Activated CD8-positive, alpha-beta memory T cell treated with anti-CD3 and anti-CD28 coated beads for 4 hours (primary cell): ENCODE measurements at regions not wholly inside any gene's neighbourhood (a gene's known extent, or its start where the extent isn't known, plus 50 kb on each side); places are given as distances from the start of the nearest gene placed in this dataset.

Source experiments
- DNase-seq, 2 donors: peaks; one replicate each; pipeline ENCODE4 v3.0.0-alpha.2; 2020; ENCODE audit warnings: low read depth in 2 of 2

- DNase-seq, result no peak
Measured at GRCh38 chr5:173741729-173742431, 125.4 kb upstream of the BOD1 start.

- no peak for DNase-seq
Measured at GRCh38 chr5:173742432-173742816, 126.0 kb upstream of the BOD1 start.

GRCh38 chr5:173743641-173744343 lies 127.3 kb upstream of the BOD1 start:
- no peak for DNase-seq

GRCh38 chr5:173744551-173744950 lies 128.1 kb upstream of the BOD1 start:
- DNase-seq, result no peak

- DNase-seq, result no peak
Measured at GRCh38 chr5:173745123-173745522, 128.7 kb upstream of the BOD1 start.

- DNase-seq, result no peak
Measured at GRCh38 chr5:173745557-173745956, 129.1 kb upstream of the BOD1 start.

GRCh38 chr5:173746047-173746646 lies 129.7 kb upstream of the BOD1 start:
- no peak for DNase-seq

- DNase-seq, result no peak
Measured at GRCh38 chr5:173747876-173748275, 131.4 kb upstream of the BOD1 start.

GRCh38 chr5:173750538-173751265 lies 134.3 kb upstream of the BOD1 start:
- no peak for DNase-seq

GRCh38 chr5:173751266-173751600 lies 134.8 kb upstream of the BOD1 start:
- no peak for DNase-seq

- DNase-seq, result no peak
Measured at GRCh38 chr5:173752653-173753052, 135.5 kb upstream of the CPEB4 start.

- no peak for DNase-seq
Measured at GRCh38 chr5:173753307-173754168, 134.6 kb upstream of the CPEB4 start.

- no peak for DNase-seq
Measured at GRCh38 chr5:173755319-173755718, 132.8 kb upstream of the CPEB4 start.

- DNase-seq, result no peak
Measured at GRCh38 chr5:173757403-173758209, 130.5 kb upstream of the CPEB4 start.

GRCh38 chr5:173758676-173759075 lies 129.5 kb upstream of the CPEB4 start:
- DNase-seq, result no peak

- DNase-seq, result no peak
Measured at GRCh38 chr5:173759691-173760090, 128.5 kb upstream of the CPEB4 start.

GRCh38 chr5:173760461-173761177 lies 127.5 kb upstream of the CPEB4 start:
- DNase-seq, result no peak

GRCh38 chr5:173761178-173761513 lies 127.0 kb upstream of the CPEB4 start:
- DNase-seq, result no peak

GRCh38 chr5:173762045-173762444 lies 126.1 kb upstream of the CPEB4 start:
- DNase-seq, result no peak

GRCh38 chr5:173762930-173763329 lies 125.2 kb upstream of the CPEB4 start:
- DNase-seq, result no peak
